Ishikawa (cell line): ENCODE measurements at regions not wholly inside any gene's neighbourhood (a gene's known extent, or its start where the extent isn't known, plus 50 kb on each side); places are given as distances from the start of the nearest gene placed in this dataset.

Experiments used
- CEBPB ChIP-seq: IDR thresholded peaks from 2 replicates; pipeline ENCODE4 v1.6.1; 2012
- CREB1 ChIP-seq: IDR thresholded peaks from 2 replicates; pipeline ENCODE4 v1.6.1; 2012; ENCODE audit warnings: low read depth
- EGR1 ChIP-seq: IDR thresholded peaks from 2 replicates; pipeline ENCODE4 v1.6.1; 2012
- EP300 ChIP-seq: IDR thresholded peaks from 2 replicates; pipeline ENCODE4 v1.6.1; 2012; ENCODE audit warnings: borderline replicate concordance
- FOXM1 ChIP-seq: IDR thresholded peaks from 2 replicates; pipeline ENCODE4 v1.6.1; 2012; ENCODE audit warnings: low read depth, borderline replicate concordance
- NFIC ChIP-seq: IDR thresholded peaks from 2 replicates; pipeline ENCODE4 v1.6.1; 2012
- TAF1 ChIP-seq: IDR thresholded peaks from 2 replicates; pipeline ENCODE4 v1.6.1; 2012; ENCODE audit warnings: low read depth, mild to moderate bottlenecking
- TCF12 ChIP-seq: IDR thresholded peaks from 2 replicates; pipeline ENCODE4 v1.6.1; 2012; ENCODE audit warnings: low read depth
- TEAD4 ChIP-seq: IDR thresholded peaks from 2 replicates; pipeline ENCODE4 v1.6.1; 2012
- YY1 ChIP-seq: IDR thresholded peaks from 2 replicates; pipeline ENCODE4 v1.6.1; 2012; ENCODE audit warnings: low read depth
- ZBTB7A ChIP-seq: IDR thresholded peaks from 2 replicates; pipeline ENCODE4 v1.6.1; 2012; ENCODE audit warnings: low read depth
- TF ChIP-seq, protein P1 (sequence below): IDR thresholded peaks from 2 replicates; pipeline ENCODE4 v1.6.1; 2012; ENCODE audit warnings: low read depth, mild to moderate bottlenecking
- TF ChIP-seq, protein P2 (sequence below): IDR thresholded peaks from 2 replicates; pipeline ENCODE4 v1.6.1; 2012
- TF ChIP-seq, protein P3 (sequence below): IDR thresholded peaks from 2 replicates; pipeline ENCODE4 v1.6.1; 2012

DNA sequence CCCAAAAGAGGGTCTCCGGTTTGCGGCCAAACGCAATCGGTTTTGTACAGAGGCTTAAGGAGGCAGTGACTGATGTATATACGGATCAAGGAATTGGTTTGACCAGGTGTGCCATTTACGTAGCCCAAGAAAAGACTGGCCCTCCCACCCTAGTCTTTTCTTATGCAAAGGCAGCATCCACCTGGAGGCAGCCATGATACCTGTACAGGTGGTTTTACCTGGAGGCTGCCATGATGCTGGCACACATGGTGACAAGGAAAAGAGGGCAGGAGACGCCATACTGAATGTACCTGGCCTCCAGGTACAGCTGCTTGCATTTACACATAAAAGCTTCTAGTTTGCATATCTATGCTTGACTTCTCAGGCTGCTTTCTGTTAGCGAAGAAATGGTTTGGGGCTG is 917.7 kb upstream of the INTU start:
- TF ChIP-seq TAF1, result no peak
- no peak for TF ChIP-seq EP300
- TF ChIP-seq FOXM1, result no peak
- TF ChIP-seq EGR1, result no peak
- no peak for TF ChIP-seq YY1
- TF ChIP-seq, protein P1, sequence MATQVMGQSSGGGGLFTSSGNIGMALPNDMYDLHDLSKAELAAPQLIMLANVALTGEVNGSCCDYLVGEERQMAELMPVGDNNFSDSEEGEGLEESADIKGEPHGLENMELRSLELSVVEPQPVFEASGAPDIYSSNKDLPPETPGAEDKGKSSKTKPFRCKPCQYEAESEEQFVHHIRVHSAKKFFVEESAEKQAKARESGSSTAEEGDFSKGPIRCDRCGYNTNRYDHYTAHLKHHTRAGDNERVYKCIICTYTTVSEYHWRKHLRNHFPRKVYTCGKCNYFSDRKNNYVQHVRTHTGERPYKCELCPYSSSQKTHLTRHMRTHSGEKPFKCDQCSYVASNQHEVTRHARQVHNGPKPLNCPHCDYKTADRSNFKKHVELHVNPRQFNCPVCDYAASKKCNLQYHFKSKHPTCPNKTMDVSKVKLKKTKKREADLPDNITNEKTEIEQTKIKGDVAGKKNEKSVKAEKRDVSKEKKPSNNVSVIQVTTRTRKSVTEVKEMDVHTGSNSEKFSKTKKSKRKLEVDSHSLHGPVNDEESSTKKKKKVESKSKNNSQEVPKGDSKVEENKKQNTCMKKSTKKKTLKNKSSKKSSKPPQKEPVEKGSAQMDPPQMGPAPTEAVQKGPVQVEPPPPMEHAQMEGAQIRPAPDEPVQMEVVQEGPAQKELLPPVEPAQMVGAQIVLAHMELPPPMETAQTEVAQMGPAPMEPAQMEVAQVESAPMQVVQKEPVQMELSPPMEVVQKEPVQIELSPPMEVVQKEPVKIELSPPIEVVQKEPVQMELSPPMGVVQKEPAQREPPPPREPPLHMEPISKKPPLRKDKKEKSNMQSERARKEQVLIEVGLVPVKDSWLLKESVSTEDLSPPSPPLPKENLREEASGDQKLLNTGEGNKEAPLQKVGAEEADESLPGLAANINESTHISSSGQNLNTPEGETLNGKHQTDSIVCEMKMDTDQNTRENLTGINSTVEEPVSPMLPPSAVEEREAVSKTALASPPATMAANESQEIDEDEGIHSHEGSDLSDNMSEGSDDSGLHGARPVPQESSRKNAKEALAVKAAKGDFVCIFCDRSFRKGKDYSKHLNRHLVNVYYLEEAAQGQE, result no peak
- TF ChIP-seq, protein P2, sequence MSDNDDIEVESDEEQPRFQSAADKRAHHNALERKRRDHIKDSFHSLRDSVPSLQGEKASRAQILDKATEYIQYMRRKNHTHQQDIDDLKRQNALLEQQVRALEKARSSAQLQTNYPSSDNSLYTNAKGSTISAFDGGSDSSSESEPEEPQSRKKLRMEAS, result no peak
- TF ChIP-seq, protein P3, sequence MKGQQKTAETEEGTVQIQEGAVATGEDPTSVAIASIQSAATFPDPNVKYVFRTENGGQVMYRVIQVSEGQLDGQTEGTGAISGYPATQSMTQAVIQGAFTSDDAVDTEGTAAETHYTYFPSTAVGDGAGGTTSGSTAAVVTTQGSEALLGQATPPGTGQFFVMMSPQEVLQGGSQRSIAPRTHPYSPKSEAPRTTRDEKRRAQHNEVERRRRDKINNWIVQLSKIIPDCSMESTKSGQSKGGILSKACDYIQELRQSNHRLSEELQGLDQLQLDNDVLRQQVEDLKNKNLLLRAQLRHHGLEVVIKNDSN, result no peak
- TF ChIP-seq ZBTB7A, result no peak
- TF ChIP-seq NFIC, result no peak
- no peak for TF ChIP-seq CREB1
- no peak for TF ChIP-seq TEAD4
- no peak for TF ChIP-seq TCF12
- no peak for TF ChIP-seq CEBPB
